ENCODE measurements at regions not wholly inside any gene's neighbourhood (a gene's known extent, or its start where the extent isn't known, plus 50 kb on each side); places are given as distances from the start of the nearest gene placed in this dataset.

DNA sequence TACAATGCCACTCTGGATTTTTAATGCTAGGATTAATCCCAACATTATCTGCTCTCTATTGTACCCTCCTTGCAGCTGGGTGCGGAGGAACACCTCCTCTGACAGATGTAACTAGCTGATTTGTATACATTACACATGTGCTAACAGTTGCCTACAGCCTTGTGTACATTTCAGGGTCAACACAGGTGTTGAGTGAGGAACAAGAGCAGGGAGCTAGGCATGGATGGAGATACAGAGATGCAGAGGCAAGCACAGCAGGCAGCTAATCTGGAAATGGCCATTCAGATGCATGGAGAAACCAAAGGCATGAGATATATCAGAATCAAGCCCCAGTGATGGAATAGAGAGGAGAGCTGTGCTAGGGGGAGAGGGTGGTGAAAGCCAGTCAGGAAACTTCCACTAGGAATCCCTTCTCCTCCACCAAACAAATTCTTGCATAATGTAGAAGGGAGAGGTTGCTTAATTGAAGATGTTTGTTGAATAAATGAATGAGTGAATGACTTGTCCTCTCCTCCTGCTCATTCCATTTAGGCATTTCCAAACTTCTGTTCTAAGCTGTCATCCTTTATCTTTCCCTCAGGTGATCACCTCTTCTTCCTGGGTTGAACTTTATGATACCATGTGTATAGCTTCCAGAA lies 313.2 kb downstream of the ATP23 start:
- H2AFZ ChIP-seq (ENCODE audit: low read depth, low read length): no peak overlapping the region
- no peaks in the 10 kb centered on the region for H3K4me1 ChIP-seq (ENCODE audit: insufficient read depth, low read length)
- ATAC-seq (ENCODE audit: insufficient read depth, low read depth): no peak
- no peaks in the 10 kb centered on the region for H3K79me2 ChIP-seq (ENCODE audit: insufficient read depth, low read length)
- no peak overlapping the region for H3K4me3 ChIP-seq (ENCODE audit: low read depth in 1 of 2, low read length in 2 of 2)
- H3K27ac ChIP-seq (ENCODE audit: low read length): no peak overlapping the region
- H3K4me2 ChIP-seq (ENCODE audit: insufficient read depth, low read length): no peak overlapping the region
- no peaks in the 10 kb centered on the region for H4K20me1 ChIP-seq (ENCODE audit: insufficient read depth, low read length)
- no peaks in the 10 kb centered on the region for H3K36me3 ChIP-seq (ENCODE audit: insufficient read depth, low read length)
- no peak for DNase-seq
- TF ChIP-seq, protein P1, sequence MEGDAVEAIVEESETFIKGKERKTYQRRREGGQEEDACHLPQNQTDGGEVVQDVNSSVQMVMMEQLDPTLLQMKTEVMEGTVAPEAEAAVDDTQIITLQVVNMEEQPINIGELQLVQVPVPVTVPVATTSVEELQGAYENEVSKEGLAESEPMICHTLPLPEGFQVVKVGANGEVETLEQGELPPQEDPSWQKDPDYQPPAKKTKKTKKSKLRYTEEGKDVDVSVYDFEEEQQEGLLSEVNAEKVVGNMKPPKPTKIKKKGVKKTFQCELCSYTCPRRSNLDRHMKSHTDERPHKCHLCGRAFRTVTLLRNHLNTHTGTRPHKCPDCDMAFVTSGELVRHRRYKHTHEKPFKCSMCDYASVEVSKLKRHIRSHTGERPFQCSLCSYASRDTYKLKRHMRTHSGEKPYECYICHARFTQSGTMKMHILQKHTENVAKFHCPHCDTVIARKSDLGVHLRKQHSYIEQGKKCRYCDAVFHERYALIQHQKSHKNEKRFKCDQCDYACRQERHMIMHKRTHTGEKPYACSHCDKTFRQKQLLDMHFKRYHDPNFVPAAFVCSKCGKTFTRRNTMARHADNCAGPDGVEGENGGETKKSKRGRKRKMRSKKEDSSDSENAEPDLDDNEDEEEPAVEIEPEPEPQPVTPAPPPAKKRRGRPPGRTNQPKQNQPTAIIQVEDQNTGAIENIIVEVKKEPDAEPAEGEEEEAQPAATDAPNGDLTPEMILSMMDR (IDR thresholded peaks at IDR 0.05; ENCODE audit: borderline replicate concordance, extremely low read depth, low read length, poor library complexity, severe bottlenecking): no peak
- no peak for TF ChIP-seq EZH2 (IDR thresholded peaks at IDR 0.05; ENCODE audit: borderline replicate concordance, low read depth, low read length, severe bottlenecking)
- H3K9me3 ChIP-seq (ENCODE audit: insufficient read depth, low read length, severe bottlenecking): no peaks in the 10 kb centered on the region
- H3K9ac ChIP-seq (ENCODE audit: low read depth, low read length): no peak overlapping the region
- no peaks in the 10 kb centered on the region for H3K27me3 ChIP-seq (ENCODE audit: insufficient read depth, low read length, poor library complexity)

DNA sequence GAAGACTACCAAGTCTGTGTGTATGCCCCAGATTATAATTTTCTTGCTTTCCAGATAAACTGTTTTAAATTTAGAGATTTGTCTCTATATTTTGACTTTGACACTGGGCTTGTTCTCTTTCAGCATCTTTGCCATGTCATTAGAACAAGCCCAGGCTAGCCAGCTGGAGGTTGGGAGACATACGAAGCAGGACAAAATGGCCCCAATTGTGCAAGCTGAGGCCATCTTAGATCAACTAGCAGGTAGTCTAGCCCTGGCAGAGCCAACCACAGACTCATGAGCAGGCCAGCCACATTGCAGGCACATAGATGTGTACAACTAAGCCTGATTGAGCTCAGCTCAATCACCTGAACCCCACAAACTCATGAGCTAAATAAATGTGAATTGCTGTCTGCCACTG lies 321.4 kb downstream of the ATP23 start:
- H2AFZ ChIP-seq (ENCODE audit: low read depth, low read length): no peak overlapping the region
- no peak overlapping the region for H3K9ac ChIP-seq (ENCODE audit: low read depth, low read length)
- H3K4me3 ChIP-seq (ENCODE audit: low read depth in 1 of 2, low read length in 2 of 2): no peak overlapping the region
- no peak overlapping the region for H3K4me2 ChIP-seq (ENCODE audit: insufficient read depth, low read length)
- H3K27ac ChIP-seq (ENCODE audit: low read length): no peak overlapping the region
- no peaks in the 10 kb centered on the region for H3K9me3 ChIP-seq (ENCODE audit: insufficient read depth, low read length, severe bottlenecking)
- no peak for ATAC-seq (ENCODE audit: insufficient read depth, low read depth)
- no peak for TF ChIP-seq EZH2 (IDR thresholded peaks at IDR 0.05; ENCODE audit: borderline replicate concordance, low read depth, low read length, severe bottlenecking)
- TF ChIP-seq, protein P1 (IDR thresholded peaks at IDR 0.05; ENCODE audit: borderline replicate concordance, extremely low read depth, low read length, poor library complexity, severe bottlenecking): no peak
- no peaks in the 10 kb centered on the region for H3K79me2 ChIP-seq (ENCODE audit: insufficient read depth, low read length)
- no peaks in the 10 kb centered on the region for H4K20me1 ChIP-seq (ENCODE audit: insufficient read depth, low read length)
- no peaks in the 10 kb centered on the region for H3K36me3 ChIP-seq (ENCODE audit: insufficient read depth, low read length)
- no peaks in the 10 kb centered on the region for H3K4me1 ChIP-seq (ENCODE audit: insufficient read depth, low read length)
- DNase-seq: no peak
- H3K27me3 ChIP-seq (ENCODE audit: insufficient read depth, low read length, poor library complexity): no peaks in the 10 kb centered on the region

DNA sequence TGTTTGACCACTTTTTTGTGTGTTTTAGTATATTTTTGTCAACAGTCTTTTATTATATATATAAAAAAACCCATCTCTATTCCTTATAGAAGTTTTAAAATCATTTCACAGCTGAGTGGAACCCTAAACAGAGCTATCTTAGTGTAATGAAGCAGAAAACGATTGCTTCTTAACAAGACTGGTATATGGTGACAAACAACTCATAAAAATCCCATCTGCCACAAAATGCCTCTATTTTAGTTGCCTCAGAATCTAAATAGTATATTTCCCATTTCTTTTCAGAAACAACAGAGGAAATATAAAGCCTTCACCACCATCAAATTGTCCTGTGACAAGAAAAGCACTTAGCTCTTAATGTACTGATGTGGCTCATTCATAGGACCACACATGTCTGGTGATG lies 322.4 kb downstream of the ATP23 start:
- Histone ChIP-seq H3K79me2 (ENCODE audit: insufficient read depth, low read length) (no peaks in the 10 kb centered on the region), H2AFZ (ENCODE audit: low read depth, low read length) (no peak overlapping the region), H3K4me3 (ENCODE audit: low read depth in 1 of 2, low read length in 2 of 2) (no peak overlapping the region), H3K9me3 (ENCODE audit: insufficient read depth, low read length, severe bottlenecking) (no peaks in the 10 kb centered on the region), H3K9ac (ENCODE audit: low read depth, low read length) (no peak overlapping the region), H3K36me3 (ENCODE audit: insufficient read depth, low read length) (no peaks in the 10 kb centered on the region), H3K4me1 (ENCODE audit: insufficient read depth, low read length) (no peaks in the 10 kb centered on the region), H3K27me3 (ENCODE audit: insufficient read depth, low read length, poor library complexity) (no peaks in the 10 kb centered on the region), H3K4me2 (ENCODE audit: insufficient read depth, low read length) (no peak overlapping the region), H4K20me1 (ENCODE audit: insufficient read depth, low read length) (no peaks in the 10 kb centered on the region), H3K27ac (ENCODE audit: low read length) (no peak overlapping the region)
- ATAC-seq (ENCODE audit: insufficient read depth, low read depth): no peak
- TF ChIP-seq, protein P1 (IDR thresholded peaks at IDR 0.05; ENCODE audit: borderline replicate concordance, extremely low read depth, low read length, poor library complexity, severe bottlenecking): no peak
- no peak for TF ChIP-seq EZH2 (IDR thresholded peaks at IDR 0.05; ENCODE audit: borderline replicate concordance, low read depth, low read length, severe bottlenecking)
- no peak for DNase-seq
